Breast epithelium (tissue), 3 donors: ENCODE measurements at regions not wholly inside any gene's neighbourhood (a gene's known extent, or its start where the extent isn't known, plus 50 kb on each side); places are given as distances from the start of the nearest gene placed in this dataset.

ENCODE experiments used
- CTCF ChIP-seq, 3 donors: fragments of 450-650 bp; IDR thresholded peaks; one replicate each; pipeline ENCODE4 v1.5.1; 2016 to 2017; ENCODE audit warnings: antibody characterized with exemption in 3 of 3, mild to moderate bottlenecking in 3 of 3, moderate library complexity in 3 of 3
- POLR2A ChIP-seq: fragments of 450-650 bp; IDR thresholded peaks from one replicate; pipeline ENCODE4 v1.6.1; 2016; ENCODE audit warnings: antibody characterized with exemption, mild to moderate bottlenecking, moderate library complexity

DNA sequence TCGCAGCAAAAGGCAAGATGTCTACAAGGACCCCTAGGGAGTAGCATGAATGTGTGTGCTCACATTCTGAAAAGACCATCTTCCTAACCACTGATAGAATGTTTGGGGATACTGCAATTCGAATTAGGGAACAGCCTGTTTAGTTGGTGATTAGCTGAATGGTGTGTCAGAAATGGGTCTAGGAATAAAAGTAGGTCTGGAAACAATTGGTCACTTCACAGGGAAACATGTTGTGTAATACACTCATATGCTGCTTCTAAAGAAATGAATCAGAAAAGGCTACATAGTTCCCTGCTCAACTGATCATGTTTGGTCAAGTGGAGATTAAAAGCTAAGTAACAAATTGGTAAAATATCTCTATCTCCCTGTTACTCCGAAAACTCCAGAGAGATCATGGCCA is 2362.4 kb upstream of the TENM3 start:
- no peak for TF ChIP-seq CTCF (IDR thresholded peaks at IDR 0.05)
- TF ChIP-seq POLR2A, result no peak
